GM12878 (cell line): ENCODE measurements at regions not wholly inside any gene's neighbourhood (a gene's known extent, or its start where the extent isn't known, plus 50 kb on each side); places are given as distances from the start of the nearest gene placed in this dataset.

Experiments
- ATAC-seq: fragments of 200-7000 bp; cut with Tn5 transposase; 3 replicates; pipeline ENCODE4 v1.9.1; 2020; ENCODE audit warnings: mild to moderate bottlenecking, moderate library complexity
- BruUV-seq: library from RNA; stranded (reverse); fragments of 400-500 nt; replicated peaks from 2 replicates; lab custom pipeline; 2021; lab: Mats Ljungman, UMichigan
- CTCF ChIA-PET: fragments of 300-600 bp; sonication (Branson Sonifier 250); formaldehyde crosslinking; extraction: SDS; loops from one replicate; lab custom pipeline; 2021; ENCODE audit warnings: inconsistent platforms; lab: Yijun Ruan, JAX
- POLR2A ChIA-PET: fragments of 350-600 bp; formaldehyde crosslinking; extraction: SDS; loops from one replicate; lab custom pipeline; 2021; ENCODE audit warnings: inconsistent platforms; lab: Charles Lee
- RAD21 ChIA-PET: fragments of 300-600 bp; sonication (Branson Sonifier 250); formaldehyde crosslinking; loops from one replicate; lab custom pipeline; 2023; ENCODE audit warnings: antibody characterized with exemption; ENCODE audit not compliant: unreplicated experiment; lab: Charles Lee
- SMC1A ChIA-PET: fragments of 300-600 bp; sonication (Branson Sonifier 250); formaldehyde crosslinking; loops from one replicate; lab custom pipeline; 2023; ENCODE audit not compliant: unreplicated experiment, uncharacterized antibody; lab: Charles Lee
- DNase-seq: peaks from one replicate; pipeline ENCODE4 v3.0.0-alpha.2; 2011; ENCODE audit warnings: low read depth, low spot score
- FAIRE-seq: peaks from 3 replicates; lab custom pipeline; 2011; peaks lifted over from hg19 to GRCh38; lab: Jason Lieb, UNC
- H2AFZ ChIP-seq: 2 replicates; pipeline ENCODE4 v1.6.0; 2011; ENCODE audit warnings: low read depth, low read length, control low read depth; ENCODE audit not compliant: control insufficient read depth
- H3K27ac ChIP-seq: 2 replicates; pipeline ENCODE4 v1.5.1; 2011; ENCODE audit warnings: control low read depth; ENCODE audit not compliant: control insufficient read depth, insufficient read depth
- H3K27me3 ChIP-seq, 2 experiments: replicated peaks in 1 of 2; 2 replicates each; pipeline versions ENCODE4 v1.6.0 to v1.6.1; 2011; ENCODE audit warnings: low read length in 1 of 2; ENCODE audit not compliant: control insufficient read depth in 2 of 2, insufficient read depth in 2 of 2
- H3K36me3 ChIP-seq, 2 experiments: 2 replicates each; pipeline ENCODE4 v1.5.1; 2011; ENCODE audit warnings: low read length in 1 of 2; ENCODE audit not compliant: control insufficient read depth in 2 of 2, insufficient read depth in 2 of 2
- H3K4me1 ChIP-seq: 2 replicates; pipeline ENCODE4 v1.6.1; 2011; ENCODE audit warnings: mild to moderate bottlenecking, low read length, moderate library complexity, mixed read lengths; ENCODE audit not compliant: control insufficient read depth, insufficient read depth
- H3K4me2 ChIP-seq: 2 replicates; pipeline ENCODE4 v1.6.0; 2011; ENCODE audit warnings: control low read depth; ENCODE audit not compliant: control insufficient read depth, insufficient read depth
- H3K4me3 ChIP-seq: fragments of 200-600 bp; sonication (generic); 2 replicates; pipeline ENCODE4 v1.5.1; 2016
- H3K79me2 ChIP-seq: 2 replicates; pipeline ENCODE4 v1.6.0; 2011; ENCODE audit warnings: low read length; ENCODE audit not compliant: control insufficient read depth, insufficient read depth
- H3K9ac ChIP-seq: 2 replicates; pipeline ENCODE4 v1.8.0; 2011; ENCODE audit warnings: low read length, control low read depth, mixed read lengths; ENCODE audit not compliant: control insufficient read depth, insufficient read depth
- H3K9me3 ChIP-seq: replicated peaks from 3 replicates; pipeline ENCODE4 v1.5.1; 2011; ENCODE audit warnings: mild to moderate bottlenecking, low read length; ENCODE audit not compliant: control insufficient read depth, insufficient read depth
- H4K20me1 ChIP-seq: 2 replicates; pipeline ENCODE4 v1.6.0; 2011; ENCODE audit not compliant: control insufficient read depth, insufficient read depth
- E2F4 ChIP-seq: IDR thresholded peaks from 2 replicates; pipeline ENCODE4 v1.6.1; 2012; ENCODE audit warnings: low read depth, low read length, improper control_type of control experiment
- HDAC6 ChIP-seq: fragments of 200-600 bp; sonication (generic); IDR thresholded peaks from one replicate; pipeline ENCODE4 v1.8.0; 2017; ENCODE audit warnings: antibody characterized with exemption; ENCODE audit not compliant: unreplicated experiment
- IRF3 ChIP-seq: fragments of 450-650 bp; IDR thresholded peaks from 2 replicates; pipeline ENCODE4 v1.6.1; 2014; ENCODE audit warnings: mild to moderate bottlenecking
- NBN ChIP-seq: fragments of 450-650 bp; IDR thresholded peaks from 2 replicates; pipeline ENCODE4 v1.6.1; 2016
- PRDM15 ChIP-seq: fragments of 450-650 bp; formaldehyde crosslinking; IDR thresholded peaks from 2 replicates; pipeline ENCODE4 v1.4.0; 2020; ENCODE audit warnings: mild to moderate bottlenecking, moderate library complexity
- RAD21 ChIP-seq: IDR thresholded peaks from 2 replicates; pipeline ENCODE4 v1.6.1; 2011; ENCODE audit warnings: mild to moderate bottlenecking, low read depth, low read length, moderate library complexity; ENCODE audit not compliant: insufficient read depth
- SRF ChIP-seq, 2 experiments: IDR thresholded peaks; 2 replicates each; pipeline ENCODE4 v1.6.1; 2011; ENCODE audit warnings: low read depth in 2 of 2, low read length in 2 of 2, mild to moderate bottlenecking in 1 of 2, moderate library complexity in 1 of 2
- TAF1 ChIP-seq: IDR thresholded peaks from 2 replicates; pipeline ENCODE4 v1.6.1; 2011; ENCODE audit warnings: mild to moderate bottlenecking, low read depth, low read length, borderline replicate concordance
- ZNF217 ChIP-seq: fragments of 450-650 bp; IDR thresholded peaks from 2 replicates; pipeline ENCODE4 v1.6.1; 2017; ENCODE audit warnings: antibody characterized with exemption, mild to moderate bottlenecking
- WGBS: methylation state at CpG from one replicate; pipeline ENCODE4 v1.1.6; 2016; ENCODE audit warnings: low lambda C conversion rate; ENCODE audit not compliant: insufficient replicate concordance, insufficient coverage; ENCODE audit errors: missing lambda C conversion rate; 5-methylcytosine and 5-hydroxymethylcytosine counted together
- in situ Hi-C: fragments of 300-500 bp; cut with MboI; formaldehyde crosslinking; loops from 9 replicates; pipeline ENCODE4 v1.14.3; 2018; ENCODE audit warnings: mixed read lengths
- intact Hi-C: fragments of 100-400 bp; cut with micrococcal nuclease; formaldehyde crosslinking; loops from one replicate; pipeline ENCODE4 v1.14.2; 2022; ENCODE audit not compliant: unreplicated experiment
- TF ChIP-seq, protein P1 (sequence below): fragments of 450-650 bp; IDR thresholded peaks from 2 replicates; pipeline ENCODE4 v1.6.1; 2016; ENCODE audit warnings: mild to moderate bottlenecking, moderate library complexity, borderline replicate concordance
- TF ChIP-seq, protein P2 (sequence below): fragments of 450-650 bp; conservative IDR thresholded peaks from 2 replicates; pipeline ENCODE4 v1.6.1; 2017; ENCODE audit warnings: mild to moderate bottlenecking, moderate library complexity

DNA sequence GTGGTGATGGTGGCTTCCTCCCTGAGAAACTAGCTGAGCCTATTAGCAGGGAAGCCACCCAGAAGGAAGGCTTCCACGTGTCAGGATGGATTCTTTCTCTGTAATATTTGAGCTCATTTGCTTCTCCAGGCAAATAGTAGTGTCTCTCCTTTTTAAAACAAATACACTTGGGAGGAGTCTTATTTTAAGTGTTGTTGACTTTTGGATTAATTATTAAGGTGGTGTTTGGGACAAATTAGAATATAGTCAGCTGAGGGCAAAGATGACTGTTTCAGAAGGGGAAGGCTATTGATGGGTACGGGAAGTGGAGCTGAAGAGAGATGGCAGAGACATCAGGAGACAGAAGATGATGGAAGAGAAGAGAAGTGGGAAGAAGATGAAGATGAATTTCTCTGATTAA lies 119.8 kb upstream of the PHACTR1 start:
- ChIA-PET SMC1A (interaction anchor here (0.7 to 3.2 kb wide), 7 partner anchors 9 to 317 kb away, joined by 3 to 17 read pairs (median 5); partner anchors contain the start of gene EDN1), CTCF (interaction anchor here (1.1 to 6.7 kb wide), 4 partner anchors 10 to 885 kb away, joined by 3 to 49 read pairs (median 13); partner anchors contain the start of gene EDN1), POLR2A (interaction anchor here (0.7 kb wide), 1 partner anchor 298 kb away, joined by 3 read pairs; no protein-coding TSS in a partner anchor), RAD21 (interaction anchor here (0.9 to 5.0 kb wide), 5 partner anchors 8 to 305 kb away, joined by 3 to 32 read pairs (median 3); partner anchors contain the start of gene EDN1)
- Histone ChIP-seq H3K4me3 (no peak overlapping the region), H3K36me3 (no peaks in the 10 kb centered on the region), H3K4me1 (peaks cover 14% of the 10 kb centered on the region), H3K79me2 (no peaks in the 10 kb centered on the region), H4K20me1 (no peaks in the 10 kb centered on the region), H3K9me3 (no peaks in the 10 kb centered on the region), H2AFZ (no peak overlapping the region), H3K9ac (no peak overlapping the region), H3K4me2 (no peak overlapping the region), H3K27me3 (no peaks in the 10 kb centered on the region), H3K27ac (no peak overlapping the region)
- FAIRE-seq (no peak), DNase-seq (no peak), ATAC-seq (no peak)
- no TSS peak for BruUV-seq
- intact Hi-C loops (no loop called here), in situ Hi-C loops (loop anchor here (5.0 kb wide), 1 partner anchor 299 kb away; no protein-coding TSS in a partner anchor)
- WGBS = 63% methylated on average over 2 of the region's 2 CpGs
- TF ChIP-seq NBN (no peak), PRDM15 (CRISPR knock-in tag) (no peak), ZNF217 (no peak), RAD21 (no peak), HDAC6 (no peak), SRF (IDR thresholded peaks at IDR 0.05; ENCODE audit: low read depth in 2 of 2, low read length in 2 of 2) (no peak), IRF3 (no peak), E2F4 (no peak), TAF1 (no peak)
- TF ChIP-seq, protein P1, sequence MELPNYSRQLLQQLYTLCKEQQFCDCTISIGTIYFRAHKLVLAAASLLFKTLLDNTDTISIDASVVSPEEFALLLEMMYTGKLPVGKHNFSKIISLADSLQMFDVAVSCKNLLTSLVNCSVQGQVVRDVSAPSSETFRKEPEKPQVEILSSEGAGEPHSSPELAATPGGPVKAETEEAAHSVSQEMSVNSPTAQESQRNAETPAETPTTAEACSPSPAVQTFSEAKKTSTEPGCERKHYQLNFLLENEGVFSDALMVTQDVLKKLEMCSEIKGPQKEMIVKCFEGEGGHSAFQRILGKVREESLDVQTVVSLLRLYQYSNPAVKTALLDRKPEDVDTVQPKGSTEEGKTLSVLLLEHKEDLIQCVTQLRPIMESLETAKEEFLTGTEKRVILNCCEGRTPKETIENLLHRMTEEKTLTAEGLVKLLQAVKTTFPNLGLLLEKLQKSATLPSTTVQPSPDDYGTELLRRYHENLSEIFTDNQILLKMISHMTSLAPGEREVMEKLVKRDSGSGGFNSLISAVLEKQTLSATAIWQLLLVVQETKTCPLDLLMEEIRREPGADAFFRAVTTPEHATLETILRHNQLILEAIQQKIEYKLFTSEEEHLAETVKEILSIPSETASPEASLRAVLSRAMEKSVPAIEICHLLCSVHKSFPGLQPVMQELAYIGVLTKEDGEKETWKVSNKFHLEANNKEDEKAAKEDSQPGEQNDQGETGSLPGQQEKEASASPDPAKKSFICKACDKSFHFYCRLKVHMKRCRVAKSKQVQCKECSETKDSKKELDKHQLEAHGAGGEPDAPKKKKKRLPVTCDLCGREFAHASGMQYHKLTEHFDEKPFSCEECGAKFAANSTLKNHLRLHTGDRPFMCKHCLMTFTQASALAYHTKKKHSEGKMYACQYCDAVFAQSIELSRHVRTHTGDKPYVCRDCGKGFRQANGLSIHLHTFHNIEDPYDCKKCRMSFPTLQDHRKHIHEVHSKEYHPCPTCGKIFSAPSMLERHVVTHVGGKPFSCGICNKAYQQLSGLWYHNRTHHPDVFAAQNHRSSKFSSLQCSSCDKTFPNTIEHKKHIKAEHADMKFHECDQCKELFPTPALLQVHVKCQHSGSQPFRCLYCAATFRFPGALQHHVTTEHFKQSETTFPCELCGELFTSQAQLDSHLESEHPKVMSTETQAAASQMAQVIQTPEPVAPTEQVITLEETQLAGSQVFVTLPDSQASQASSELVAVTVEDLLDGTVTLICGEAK = no peak
- TF ChIP-seq, protein P2, sequence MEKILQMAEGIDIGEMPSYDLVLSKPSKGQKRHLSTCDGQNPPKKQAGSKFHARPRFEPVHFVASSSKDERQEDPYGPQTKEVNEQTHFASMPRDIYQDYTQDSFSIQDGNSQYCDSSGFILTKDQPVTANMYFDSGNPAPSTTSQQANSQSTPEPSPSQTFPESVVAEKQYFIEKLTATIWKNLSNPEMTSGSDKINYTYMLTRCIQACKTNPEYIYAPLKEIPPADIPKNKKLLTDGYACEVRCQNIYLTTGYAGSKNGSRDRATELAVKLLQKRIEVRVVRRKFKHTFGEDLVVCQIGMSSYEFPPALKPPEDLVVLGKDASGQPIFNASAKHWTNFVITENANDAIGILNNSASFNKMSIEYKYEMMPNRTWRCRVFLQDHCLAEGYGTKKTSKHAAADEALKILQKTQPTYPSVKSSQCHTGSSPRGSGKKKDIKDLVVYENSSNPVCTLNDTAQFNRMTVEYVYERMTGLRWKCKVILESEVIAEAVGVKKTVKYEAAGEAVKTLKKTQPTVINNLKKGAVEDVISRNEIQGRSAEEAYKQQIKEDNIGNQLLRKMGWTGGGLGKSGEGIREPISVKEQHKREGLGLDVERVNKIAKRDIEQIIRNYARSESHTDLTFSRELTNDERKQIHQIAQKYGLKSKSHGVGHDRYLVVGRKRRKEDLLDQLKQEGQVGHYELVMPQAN = no peak
